PC-3 (cell line): ENCODE measurements at regions not wholly inside any gene's neighbourhood (a gene's known extent, or its start where the extent isn't known, plus 50 kb on each side); places are given as distances from the start of the nearest gene placed in this dataset.

Source experiments
- CTCF ChIP-seq: fragments of 300-600 bp; sonication (generic); conservative IDR thresholded peaks from 2 replicates; pipeline ENCODE4 v1.5.1; 2017; ENCODE audit warnings: antibody characterized with exemption, low read depth, mild to moderate bottlenecking, low read length
- EZH2 ChIP-seq: fragments of 300-600 bp; sonication (generic); IDR thresholded peaks from one replicate; pipeline ENCODE4 v1.6.1; 2017; ENCODE audit warnings: antibody characterized with exemption, mild to moderate bottlenecking, low read length; ENCODE audit not compliant: unreplicated experiment

GRCh38 chr2:22076454-22076853 is 952.7 kb downstream of the TDRD15 start:
- TF ChIP-seq CTCF (no peak), EZH2 (no peak)
